ENCODE measurements at regions not wholly inside any gene's neighbourhood (a gene's known extent, or its start where the extent isn't known, plus 50 kb on each side); places are given as distances from the start of the nearest gene placed in this dataset.

DNA sequence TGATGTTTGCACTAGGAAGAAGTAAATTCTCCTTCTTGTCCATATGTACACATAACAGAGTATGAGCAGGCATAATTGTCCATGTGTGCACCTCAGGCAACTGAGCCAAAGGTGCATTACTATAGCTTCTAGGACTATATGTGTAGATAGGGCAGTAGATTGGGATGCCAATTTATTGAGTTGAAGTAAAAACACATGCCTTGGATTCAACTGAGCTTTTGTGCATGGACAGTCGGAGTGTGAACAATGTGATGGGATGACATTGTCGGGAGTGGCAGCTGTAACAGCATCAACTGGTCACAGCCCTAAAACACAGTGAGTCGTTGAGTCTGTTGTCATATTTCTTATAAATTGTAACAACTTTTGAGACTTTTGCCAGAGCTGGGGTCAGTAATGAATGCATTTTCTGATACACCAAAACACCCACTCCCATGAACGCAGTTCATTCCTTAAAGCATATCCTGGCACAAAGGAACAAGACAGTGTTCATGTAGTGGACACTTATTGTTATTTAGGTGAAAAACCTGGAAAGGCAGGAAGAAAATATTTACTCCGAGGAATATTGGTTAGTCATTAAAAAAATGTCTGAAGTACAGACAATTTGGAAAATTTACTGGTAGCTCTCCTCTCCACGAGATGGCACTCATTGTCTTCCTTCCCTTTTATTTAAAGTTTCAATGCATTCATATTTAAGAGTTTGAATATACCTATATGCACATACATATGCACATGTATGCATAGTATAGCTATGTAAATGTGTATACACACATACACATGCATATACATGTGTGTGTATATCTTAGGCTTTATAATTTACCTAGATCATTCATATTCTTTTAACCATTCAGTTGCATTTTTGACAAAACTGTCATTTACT, 302.0 kb upstream of the STXBP5 start:
- no peaks in the 10 kb centered on the region for H3K36me3 ChIP-seq
- H3K27me3 ChIP-seq: no peaks in the 10 kb centered on the region
- intact Hi-C loops (cut with DNase I): no loop called here
- H3K4me1 ChIP-seq: peaks cover 0 to 6% (median 2%) of the 10 kb centered on the region in 3 donors
- WGBS, 2 donors: 71 to 74% methylated on average over 6 of the region's 6 CpGs
- no peak for DNase-seq
- H3K4me3 ChIP-seq: no peak overlapping the region
- TF ChIP-seq, protein P1, sequence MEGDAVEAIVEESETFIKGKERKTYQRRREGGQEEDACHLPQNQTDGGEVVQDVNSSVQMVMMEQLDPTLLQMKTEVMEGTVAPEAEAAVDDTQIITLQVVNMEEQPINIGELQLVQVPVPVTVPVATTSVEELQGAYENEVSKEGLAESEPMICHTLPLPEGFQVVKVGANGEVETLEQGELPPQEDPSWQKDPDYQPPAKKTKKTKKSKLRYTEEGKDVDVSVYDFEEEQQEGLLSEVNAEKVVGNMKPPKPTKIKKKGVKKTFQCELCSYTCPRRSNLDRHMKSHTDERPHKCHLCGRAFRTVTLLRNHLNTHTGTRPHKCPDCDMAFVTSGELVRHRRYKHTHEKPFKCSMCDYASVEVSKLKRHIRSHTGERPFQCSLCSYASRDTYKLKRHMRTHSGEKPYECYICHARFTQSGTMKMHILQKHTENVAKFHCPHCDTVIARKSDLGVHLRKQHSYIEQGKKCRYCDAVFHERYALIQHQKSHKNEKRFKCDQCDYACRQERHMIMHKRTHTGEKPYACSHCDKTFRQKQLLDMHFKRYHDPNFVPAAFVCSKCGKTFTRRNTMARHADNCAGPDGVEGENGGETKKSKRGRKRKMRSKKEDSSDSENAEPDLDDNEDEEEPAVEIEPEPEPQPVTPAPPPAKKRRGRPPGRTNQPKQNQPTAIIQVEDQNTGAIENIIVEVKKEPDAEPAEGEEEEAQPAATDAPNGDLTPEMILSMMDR (IDR thresholded peaks at IDR 0.05): peak in 2 of 6 experiments; percentile 12 to 42
- TF ChIP-seq POLR2A (IDR thresholded peaks at IDR 0.05): no peak
- H3K9me3 ChIP-seq: no peaks in the 10 kb centered on the region
- H3K27ac ChIP-seq: no peak overlapping the region

GRCh38 chr6:146902846-146903245, 301.4 kb upstream of the STXBP5 start:
- no peak overlapping the region for H3K4me3 ChIP-seq
- no peaks in the 10 kb centered on the region for H3K9me3 ChIP-seq
- no peaks in the 10 kb centered on the region for H3K27me3 ChIP-seq
- H3K27ac ChIP-seq: no peak overlapping the region
- peaks cover 0 to 6% (median 2%) of the 10 kb centered on the region in 3 donors for H3K4me1 ChIP-seq
- intact Hi-C loops (cut with DNase I): no loop called here
- TF ChIP-seq, protein P1 (IDR thresholded peaks at IDR 0.05): no peak
- TF ChIP-seq POLR2A (IDR thresholded peaks at IDR 0.05): no peak
- DNase-seq: no peak
- WGBS, 2 donors: 30 to 71% methylated on average over 1 of the region's 1 CpG
- no peaks in the 10 kb centered on the region for H3K36me3 ChIP-seq

GRCh38 chr6:146903451-146903850, 300.8 kb upstream of the STXBP5 start:
- no peak for TF ChIP-seq POLR2A (IDR thresholded peaks at IDR 0.05)
- TF ChIP-seq, protein P1 (IDR thresholded peaks at IDR 0.05): no peak
- WGBS, 2 donors: 82 to 88% methylated on average over 7 of the region's 7 CpGs

GRCh38 chr6:146904596-146904995, 299.6 kb upstream of the STXBP5 start:
- Histone ChIP-seq H3K4me1 (peaks cover 0 to 6% (median 2%) of the 10 kb centered on the region in 3 donors), H3K27me3 (no peaks in the 10 kb centered on the region), H3K36me3 (no peaks in the 10 kb centered on the region), H3K9me3 (no peaks in the 10 kb centered on the region), H3K27ac (no peak overlapping the region), H3K4me3 (no peak overlapping the region)
- no peak for TF ChIP-seq POLR2A (IDR thresholded peaks at IDR 0.05)
- TF ChIP-seq, protein P1 (IDR thresholded peaks at IDR 0.05): no peak
- intact Hi-C loops (cut with DNase I): no loop called here
- WGBS, 2 donors: 57 to 72% methylated on average over 6 of the region's 6 CpGs
- no peak for DNase-seq

More at GRCh38 chr6:146903451-146903850, 300.8 kb upstream of the STXBP5 start:
- DNase-seq: no peak
- intact Hi-C loops (cut with DNase I): no loop called here
- Histone ChIP-seq H3K9me3 (no peaks in the 10 kb centered on the region), H3K36me3 (no peaks in the 10 kb centered on the region), H3K4me3 (no peak overlapping the region), H3K27me3 (no peaks in the 10 kb centered on the region), H3K27ac (no peak overlapping the region), H3K4me1 (peaks cover 0 to 6% (median 2%) of the 10 kb centered on the region in 3 donors)

GRCh38 chr6:146905181-146905704, 299.0 kb upstream of the STXBP5 start:
- Histone ChIP-seq H3K27me3 (no peaks in the 10 kb centered on the region), H3K36me3 (no peaks in the 10 kb centered on the region), H3K4me1 (peaks cover 0 to 6% (median 2%) of the 10 kb centered on the region in 3 donors), H3K27ac (no peak overlapping the region), H3K9me3 (no peaks in the 10 kb centered on the region), H3K4me3 (no peak overlapping the region)
- DNase-seq: no peak
- no peak for TF ChIP-seq POLR2A (IDR thresholded peaks at IDR 0.05)
- intact Hi-C loops (cut with DNase I): no loop called here

Data from esophagus squamous epithelium (tissue), 5 donors.